Esophagus muscularis mucosa (tissue), 4 donors: ENCODE measurements at regions not wholly inside any gene's neighbourhood (a gene's known extent, or its start where the extent isn't known, plus 50 kb on each side); places are given as distances from the start of the nearest gene placed in this dataset.

ENCODE experiments used
- DNase-seq: peaks from one replicate; pipeline ENCODE4 v3.0.0-alpha.2; 2017; ENCODE audit errors: extremely low spot score
- H3K27ac ChIP-seq, 4 donors: fragments of 200-600 bp; sonication (generic); replicated peaks in 1 of 4; 1 replicate in 3 of 4; 2 replicates in 1 of 4; pipeline ENCODE4 v1.5.1; 2016 to 2019; ENCODE audit warnings: mild to moderate bottlenecking in 1 of 4
- H3K27me3 ChIP-seq, 4 donors: fragments of 200-600 bp; sonication (generic); one replicate each; pipeline versions ENCODE4 v1.5.1 to v1.6.0; 2016 to 2019
- H3K36me3 ChIP-seq, 4 donors: fragments of 200-600 bp; sonication (generic); one replicate each; pipeline ENCODE4 v1.5.1; 2016 to 2019
- H3K4me1 ChIP-seq, 4 donors: fragments of 200-600 bp; sonication (generic); one replicate each; pipeline ENCODE4 v1.5.1; 2016 to 2019
- H3K4me3 ChIP-seq, 4 donors: fragments of 200-600 bp; sonication (generic); 1 replicate in 2 of 4; 2 replicates in 2 of 4; pipeline ENCODE4 v1.5.1; 2016 to 2019; ENCODE audit warnings: mild to moderate bottlenecking in 4 of 4, moderate library complexity in 1 of 4
- H3K9me3 ChIP-seq, 4 donors: fragments of 200-600 bp; sonication (generic); 1 replicate in 3 of 4; 2 replicates in 1 of 4; pipeline ENCODE4 v1.5.1; 2016 to 2019
- CTCF ChIP-seq, 3 experiments: fragments of 200-600 bp in 2 of 3; fragments of 450-650 bp in 1 of 3; sonication (generic) in 2 of 3; IDR thresholded peaks; one replicate each; pipeline ENCODE4 v1.5.1; 2017 to 2019; ENCODE audit warnings: antibody characterized with exemption in 3 of 3, mild to moderate bottlenecking in 2 of 3, moderate library complexity in 1 of 3
- EP300 ChIP-seq: sonication (generic); formaldehyde crosslinking; IDR thresholded peaks from one replicate; pipeline ENCODE4 v1.6.1; 2017; ENCODE audit warnings: antibody characterized with exemption
- POLR2A ChIP-seq: fragments of 450-650 bp; IDR thresholded peaks from one replicate; pipeline ENCODE4 v1.6.1; 2017; ENCODE audit warnings: antibody characterized with exemption, moderate library complexity, mild to moderate bottlenecking, low read depth
- POLR2AphosphoS5 ChIP-seq, 2 donors: sonication (generic); formaldehyde crosslinking; IDR thresholded peaks; one replicate each; pipeline ENCODE4 v1.6.1; 2017; ENCODE audit warnings: antibody characterized with exemption in 2 of 2
- WGBS: methylation state at CpG from one replicate; pipeline ENCODE4 v1.1.5; 2018; 5-methylcytosine and 5-hydroxymethylcytosine counted together
- intact Hi-C: fragments of 100-400 bp; cut with DNase I; formaldehyde crosslinking; loops from one replicate; pipeline ENCODE4 v1.15.1; 2023

GRCh38 chr6:139679516-139680179 lies 305.2 kb upstream of the CITED2 start:
- Histone ChIP-seq H3K4me3 (no peak overlapping the region), H3K4me1 (peaks cover 0 to 11% (median 6%) of the 10 kb centered on the region in 4 donors), H3K27me3 (no peaks in the 10 kb centered on the region), H3K36me3 (no peaks in the 10 kb centered on the region), H3K9me3 (no peaks in the 10 kb centered on the region), H3K27ac (no peak overlapping the region)
- no peak for TF ChIP-seq CTCF (IDR thresholded peaks at IDR 0.05)
- TF ChIP-seq POLR2A, result no peak
- TF ChIP-seq EP300, result no peak
- TF ChIP-seq POLR2AphosphoS5 (IDR thresholded peaks at IDR 0.05), result no peak
- no peak for DNase-seq
- WGBS, result 92% methylated on average over 3 of the region's 3 CpGs
- intact Hi-C loops, result no loop called here

GRCh38 chr6:139676718-139677117 lies 302.3 kb upstream of the CITED2 start:
- H3K4me1 ChIP-seq, result peaks cover 0 to 11% (median 6%) of the 10 kb centered on the region in 4 donors
- no peaks in the 10 kb centered on the region for H3K27me3 ChIP-seq
- no peak for DNase-seq
- H3K36me3 ChIP-seq, result no peaks in the 10 kb centered on the region
- no peak overlapping the region for H3K27ac ChIP-seq
- H3K9me3 ChIP-seq, result no peaks in the 10 kb centered on the region
- no peak for TF ChIP-seq POLR2AphosphoS5 (IDR thresholded peaks at IDR 0.05)
- TF ChIP-seq POLR2A, result no peak
- TF ChIP-seq CTCF (IDR thresholded peaks at IDR 0.05), result no peak
- no peak for TF ChIP-seq EP300
- intact Hi-C loops, result no loop called here
- no peak overlapping the region for H3K4me3 ChIP-seq

GRCh38 chr6:139666284-139666683 lies 291.8 kb upstream of the CITED2 start:
- Histone ChIP-seq H3K4me1 (no peaks in the 10 kb centered on the region), H3K36me3 (no peaks in the 10 kb centered on the region), H3K9me3 (no peaks in the 10 kb centered on the region), H3K4me3 (no peak overlapping the region), H3K27me3 (no peaks in the 10 kb centered on the region), H3K27ac (no peak overlapping the region)
- DNase-seq, result no peak
- TF ChIP-seq POLR2AphosphoS5 (IDR thresholded peaks at IDR 0.05) (no peak), EP300 (no peak), CTCF (IDR thresholded peaks at IDR 0.05) (no peak), POLR2A (no peak)
- intact Hi-C loops, result no loop called here

- no peaks in the 10 kb centered on the region for H3K4me1 ChIP-seq
- intact Hi-C loops, result no loop called here
- H3K27me3 ChIP-seq, result no peaks in the 10 kb centered on the region
- no peak overlapping the region for H3K27ac ChIP-seq
- 100% methylated on average over 1 of the region's 1 CpG for whole genome bisulfite sequencing
- no peak for TF ChIP-seq CTCF (IDR thresholded peaks at IDR 0.05)
- no peak for TF ChIP-seq POLR2AphosphoS5 (IDR thresholded peaks at IDR 0.05)
- TF ChIP-seq POLR2A, result no peak
- no peak for TF ChIP-seq EP300
- H3K4me3 ChIP-seq, result no peak overlapping the region
- H3K9me3 ChIP-seq, result no peaks in the 10 kb centered on the region
- DNase-seq, result no peak
- no peaks in the 10 kb centered on the region for H3K36me3 ChIP-seq
Measured at GRCh38 chr6:139663996-139664395, 289.5 kb upstream of the CITED2 start.

GRCh38 chr6:139659711-139660110 lies 285.3 kb upstream of the CITED2 start:
- no peaks in the 10 kb centered on the region for H3K9me3 ChIP-seq
- DNase-seq, result no peak
- no peaks in the 10 kb centered on the region for H3K36me3 ChIP-seq
- 83% methylated on average over 2 of the region's 2 CpGs for WGBS
- H3K4me1 ChIP-seq, result no peaks in the 10 kb centered on the region
- intact Hi-C loops, result no loop called here
- H3K27me3 ChIP-seq, result no peaks in the 10 kb centered on the region
- no peak overlapping the region for H3K27ac ChIP-seq
- no peak overlapping the region for H3K4me3 ChIP-seq
- no peak for TF ChIP-seq POLR2A
- no peak for TF ChIP-seq EP300
- no peak for TF ChIP-seq CTCF (IDR thresholded peaks at IDR 0.05)
- TF ChIP-seq POLR2AphosphoS5 (IDR thresholded peaks at IDR 0.05), result no peak
